ENCODE measurements at regions not wholly inside any gene's neighbourhood (a gene's known extent, or its start where the extent isn't known, plus 50 kb on each side); places are given as distances from the start of the nearest gene placed in this dataset.

DNA sequence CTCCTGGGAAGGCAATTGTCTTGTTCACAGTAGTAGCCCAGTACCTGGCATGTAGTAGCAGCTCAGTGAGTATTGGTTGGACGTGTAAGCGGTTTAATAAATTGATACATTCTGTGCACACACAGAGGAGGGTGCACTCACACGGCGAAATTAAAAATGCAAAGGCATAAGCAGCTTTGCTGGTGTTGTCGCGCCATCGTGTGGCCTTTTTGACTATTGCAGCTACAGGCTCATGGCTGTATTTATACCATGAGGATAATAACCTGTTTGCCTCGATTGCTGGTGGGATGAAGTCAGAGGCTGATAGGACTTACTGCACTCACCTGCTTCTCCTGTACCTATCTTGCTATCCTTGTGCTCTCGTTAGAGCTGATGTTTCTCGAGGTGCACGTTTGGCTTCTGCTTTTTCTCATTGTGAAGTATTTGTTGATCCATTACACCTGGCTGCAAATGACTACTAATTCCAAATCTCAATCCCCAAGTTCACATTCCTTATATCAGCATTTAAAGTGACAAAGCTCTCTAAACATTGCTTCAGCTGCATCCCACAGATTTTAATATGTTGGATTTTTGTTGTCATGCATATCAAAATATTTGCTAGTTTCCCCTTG lies 61.5 kb downstream of the TBXT start:
- DNase-seq (ENCODE audit: low read depth): peak; percentile 62

- no peak for DNase-seq (ENCODE audit: low read depth)
Observed at GRCh38 chr6:166105341-166106075, 62.1 kb downstream of the TBXT start.

GRCh38 chr6:166104872-166105271 lies 62.8 kb downstream of the TBXT start:
- no peak for DNase-seq (ENCODE audit: low read depth)

- DNase-seq (ENCODE audit: low read depth): no peak
Observed at GRCh38 chr6:166104107-166104506, 63.5 kb downstream of the TBXT start.

- no peak for DNase-seq (ENCODE audit: low read depth)
Observed at GRCh38 chr6:166101819-166102419, 65.7 kb downstream of the TBXT start.

DNA sequence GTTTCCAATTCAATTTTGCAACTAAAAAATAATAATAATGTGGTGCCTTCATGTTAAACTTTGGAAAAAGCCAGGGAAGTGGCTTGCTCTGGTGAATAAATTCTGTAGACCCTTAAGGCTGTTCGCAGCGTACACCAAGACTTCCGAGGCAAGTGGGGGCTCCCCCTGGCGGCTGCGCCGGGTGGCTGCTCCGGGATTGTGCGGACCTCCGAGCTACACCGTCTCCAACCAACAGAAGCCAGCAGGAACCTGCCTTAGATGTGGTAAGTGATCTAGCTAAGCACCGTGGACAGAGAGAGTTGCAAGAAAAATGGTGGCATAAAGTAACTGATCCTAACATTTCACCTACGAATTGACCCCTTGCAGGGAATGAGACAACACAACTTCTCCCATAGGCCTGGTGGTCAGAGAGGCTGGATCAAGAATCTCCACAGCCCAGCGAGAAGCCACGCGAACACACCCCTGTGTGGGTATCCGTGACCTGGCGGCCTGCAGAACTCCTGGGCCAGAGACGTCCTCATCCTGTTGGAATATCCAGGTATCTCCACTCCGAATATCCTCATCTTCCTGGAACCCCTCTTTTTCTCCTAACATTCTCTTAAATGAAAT lies 69.6 kb downstream of the TBXT start:
- DNase-seq (ENCODE audit: low read depth): peak; percentile 75

GRCh38 chr6:166087852-166088251 lies 79.8 kb downstream of the TBXT start:
- no peak for DNase-seq (ENCODE audit: low read depth)

- DNase-seq (ENCODE audit: low read depth): no peak
Observed at GRCh38 chr6:166087246-166087645, 80.4 kb downstream of the TBXT start.

- DNase-seq (ENCODE audit: low read depth): no peak
Observed at GRCh38 chr6:166085500-166085899, 82.2 kb downstream of the TBXT start.

GRCh38 chr6:166084951-166085350 lies 82.7 kb downstream of the TBXT start:
- no peak for DNase-seq (ENCODE audit: low read depth)

GRCh38 chr6:166079841-166080240 lies 87.8 kb downstream of the TBXT start:
- no peak for DNase-seq (ENCODE audit: low read depth)

GRCh38 chr6:166078294-166078693 lies 89.4 kb downstream of the TBXT start:
- DNase-seq (ENCODE audit: low read depth): peak; percentile 92

GRCh38 chr6:166076625-166077024 lies 91.0 kb downstream of the TBXT start:
- no peak for DNase-seq (ENCODE audit: low read depth)

- DNase-seq (ENCODE audit: low read depth): no peak
Observed at GRCh38 chr6:166075925-166076324, 91.7 kb downstream of the TBXT start.

GRCh38 chr6:166075186-166075585 lies 92.5 kb downstream of the TBXT start:
- no peak for DNase-seq (ENCODE audit: low read depth)

DNA sequence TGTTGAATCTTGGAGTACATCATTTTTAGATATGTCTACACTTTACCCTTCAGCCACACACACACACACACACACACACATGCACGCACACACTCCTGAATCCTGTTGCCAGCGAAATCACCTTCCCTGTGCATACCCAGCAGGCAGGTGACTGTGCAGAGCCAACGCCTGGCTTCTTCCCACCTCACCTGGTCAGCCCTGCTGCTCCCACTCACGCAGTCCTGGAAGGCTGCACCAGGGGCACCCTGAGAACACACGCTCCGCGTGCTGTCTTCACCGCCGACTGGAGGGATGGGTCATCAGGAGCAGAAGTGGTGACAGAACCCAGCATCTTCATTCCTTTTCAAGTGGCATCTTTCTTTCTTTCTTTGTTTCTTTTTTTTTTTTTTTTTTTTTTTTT lies 94.6 kb downstream of the TBXT start:
- no peak for DNase-seq (ENCODE audit: low read depth)

GRCh38 chr6:166068768-166069167 lies 98.9 kb downstream of the TBXT start:
- no peak for DNase-seq (ENCODE audit: low read depth)

GRCh38 chr6:166058064-166058739 lies 109.4 kb downstream of the TBXT start:
- DNase-seq (ENCODE audit: low read depth): peak; percentile 79

- peak; percentile 54 for DNase-seq (ENCODE audit: low read depth)
Observed at GRCh38 chr6:166057431-166057830, 110.2 kb downstream of the TBXT start.

DNA sequence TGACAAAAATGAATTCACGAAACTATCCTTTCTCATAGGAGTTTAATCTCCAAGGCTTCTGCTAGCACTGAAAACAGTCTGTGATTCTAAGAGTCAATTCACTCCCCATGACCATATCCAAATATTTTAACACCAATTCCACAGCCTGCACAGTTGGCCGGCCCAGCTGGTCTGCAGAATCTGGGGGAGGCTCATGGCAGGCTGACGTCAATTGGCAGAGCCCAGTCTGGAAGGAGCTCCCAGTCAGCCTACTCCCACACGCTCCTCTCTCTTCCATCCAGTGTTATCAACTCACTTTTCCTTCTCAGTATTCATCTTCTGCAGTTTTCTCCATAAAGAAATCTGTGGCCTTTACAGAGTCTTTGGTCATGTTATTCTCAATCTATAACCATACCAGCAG lies 111.0 kb downstream of the TBXT start:
- peak; percentile 90 for DNase-seq (ENCODE audit: low read depth)

DNA sequence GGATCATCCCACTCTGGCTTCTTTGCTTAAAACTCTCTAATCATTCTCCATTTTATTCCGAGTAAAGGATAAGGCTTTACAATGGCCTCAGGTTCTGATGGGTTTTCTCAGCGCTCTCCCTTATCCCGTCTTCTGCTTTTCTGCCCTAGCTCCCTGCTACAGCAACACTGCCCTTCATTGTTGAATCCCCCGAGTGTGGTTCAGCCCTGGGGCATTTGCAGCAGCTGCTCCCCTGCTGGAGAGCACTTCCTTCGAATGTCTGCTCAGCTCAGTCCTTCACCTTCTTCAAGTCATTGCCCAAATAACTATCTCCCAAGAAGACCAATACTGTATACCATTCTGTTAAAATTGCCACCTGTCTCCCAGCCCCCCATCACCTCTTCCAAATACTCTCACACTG lies 111.8 kb downstream of the TBXT start:
- peak; percentile 56 for DNase-seq (ENCODE audit: low read depth)

DNA sequence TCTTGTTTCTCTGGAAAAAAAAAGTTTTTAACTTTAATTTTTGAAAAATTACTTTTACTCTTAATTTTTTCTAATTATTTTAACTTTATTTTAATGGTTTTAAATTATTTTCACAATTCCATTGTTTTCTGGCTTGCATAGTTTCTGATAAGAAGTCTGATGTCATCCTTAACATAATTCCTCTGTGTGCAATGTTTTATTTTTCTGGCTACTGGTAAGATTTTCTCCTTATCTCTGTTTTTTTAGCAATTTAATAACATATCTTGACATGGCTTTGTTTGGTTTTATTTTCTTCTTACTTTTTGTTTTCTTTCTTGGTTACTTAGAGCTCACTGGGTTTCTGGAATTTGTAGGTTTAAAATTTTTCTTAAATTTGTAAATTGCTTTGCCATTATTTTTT lies 114.8 kb downstream of the TBXT start:
- DNase-seq (ENCODE audit: low read depth): no peak
